Calu3 (cell line): ENCODE measurements at regions not wholly inside any gene's neighbourhood (a gene's known extent, or its start where the extent isn't known, plus 50 kb on each side); places are given as distances from the start of the nearest gene placed in this dataset.

Experiments used
- BruUV-seq: library from RNA; stranded (reverse); fragments of 400-500 nt; replicated peaks from 2 replicates; lab custom pipeline; 2021; lab: Mats Ljungman, UMichigan
- CTCF ChIA-PET: fragments of 300-600 bp; sonication (Branson Sonifier 250); formaldehyde crosslinking; loops from one replicate; lab custom pipeline; 2022; ENCODE audit warnings: antibody characterized with exemption; lab: Charles Lee
- DNase-seq: peaks from one replicate; pipeline ENCODE4 v3.0.0; 2022
- H3K27ac Mint-ChIP-seq: one replicate; pipeline ENCODE4 v1.8.0; 2022; ENCODE audit warnings: mixed read lengths; ENCODE audit not compliant: unreplicated experiment
- H3K27me3 Mint-ChIP-seq: one replicate; pipeline ENCODE4 v1.8.0; 2022; ENCODE audit warnings: mixed read lengths; ENCODE audit not compliant: unreplicated experiment
- H3K36me3 Mint-ChIP-seq: one replicate; pipeline ENCODE4 v1.8.0; 2022; ENCODE audit warnings: mild to moderate bottlenecking, moderate library complexity, mixed read lengths; ENCODE audit not compliant: insufficient read depth, unreplicated experiment
- H3K4me1 Mint-ChIP-seq: one replicate; pipeline ENCODE4 v1.8.0; 2022; ENCODE audit warnings: mild to moderate bottlenecking, low read depth, mixed read lengths; ENCODE audit not compliant: unreplicated experiment
- H3K4me3 Mint-ChIP-seq: one replicate; pipeline ENCODE4 v1.8.0; 2022; ENCODE audit warnings: mild to moderate bottlenecking, low read depth, moderate library complexity, mixed read lengths; ENCODE audit not compliant: unreplicated experiment
- H3K9me3 Mint-ChIP-seq: one replicate; pipeline ENCODE4 v1.8.0; 2022; ENCODE audit warnings: low read depth, mixed read lengths; ENCODE audit not compliant: unreplicated experiment
- CTCF ChIP-seq: fragments of 200-600 bp; IDR thresholded peaks from one replicate; pipeline ENCODE4 v1.8.0; 2022; ENCODE audit warnings: antibody characterized with exemption; ENCODE audit not compliant: unreplicated experiment
- intact Hi-C: fragments of 100-400 bp; cut with micrococcal nuclease; formaldehyde crosslinking; loops from one replicate; pipeline ENCODE4 v1.10.0; 2022; ENCODE audit not compliant: unreplicated experiment

GRCh38 chr3:166444756-166445155, 607.5 kb upstream of the BCHE start:
- CTCF ChIA-PET, result no interaction called here
- no peak overlapping the region for H3K4me3 Mint-ChIP-seq

GRCh38 chr3:166444336-166444735, 607.1 kb upstream of the BCHE start:
- Mint-ChIP-seq H3K36me3 (no peaks in the 10 kb centered on the region), H3K4me3 (no peak overlapping the region), H3K9me3 (peaks cover 4% of the 10 kb centered on the region), H3K27ac (no peak overlapping the region), H3K4me1 (no peaks in the 10 kb centered on the region), H3K27me3 (no peaks in the 10 kb centered on the region)
- BruUV-seq, result no TSS peak
- CTCF ChIA-PET, result no interaction called here
- intact Hi-C loops, result no loop called here
- DNase-seq, result no peak
- no peak for TF ChIP-seq CTCF

More at GRCh38 chr3:166444756-166445155, 607.5 kb upstream of the BCHE start:
- intact Hi-C loops, result no loop called here
- Mint-ChIP-seq H3K9me3 (peaks cover 4% of the 10 kb centered on the region), H3K27me3 (no peaks in the 10 kb centered on the region), H3K27ac (no peak overlapping the region), H3K4me1 (no peaks in the 10 kb centered on the region), H3K36me3 (no peaks in the 10 kb centered on the region)
- no TSS peak for BruUV-seq
- no peak for DNase-seq
- no peak for TF ChIP-seq CTCF

GRCh38 chr3:166435469-166436057, 598.3 kb upstream of the BCHE start:
- H3K9me3 Mint-ChIP-seq, result peaks cover 1% of the 10 kb centered on the region
- intact Hi-C loops, result no loop called here
- no TSS peak for BruUV-seq
- no peak for TF ChIP-seq CTCF
- DNase-seq, result no peak
- H3K4me3 Mint-ChIP-seq, result no peak overlapping the region
- H3K27ac Mint-ChIP-seq, result no peak overlapping the region
- no peaks in the 10 kb centered on the region for H3K27me3 Mint-ChIP-seq
- peaks cover 7% of the 10 kb centered on the region for H3K4me1 Mint-ChIP-seq
- H3K36me3 Mint-ChIP-seq, result no peaks in the 10 kb centered on the region
- CTCF ChIA-PET, result no interaction called here

GRCh38 chr3:166433060-166433459, 595.8 kb upstream of the BCHE start:
- no peak for DNase-seq
- CTCF ChIA-PET, result no interaction called here
- H3K4me1 Mint-ChIP-seq, result peaks cover 7% of the 10 kb centered on the region
- no peak for TF ChIP-seq CTCF
- no TSS peak for BruUV-seq
- H3K36me3 Mint-ChIP-seq, result no peaks in the 10 kb centered on the region
- H3K4me3 Mint-ChIP-seq, result no peak overlapping the region
- H3K27ac Mint-ChIP-seq, result no peak overlapping the region
- intact Hi-C loops, result no loop called here
- H3K27me3 Mint-ChIP-seq, result no peaks in the 10 kb centered on the region
- H3K9me3 Mint-ChIP-seq, result peaks cover 4% of the 10 kb centered on the region
